Transverse colon (tissue), 3 donors: ENCODE measurements at regions not wholly inside any gene's neighbourhood (a gene's known extent, or its start where the extent isn't known, plus 50 kb on each side); places are given as distances from the start of the nearest gene placed in this dataset.

Experiments
- EP300 ChIP-seq: sonication (generic); formaldehyde crosslinking; IDR thresholded peaks from one replicate; pipeline ENCODE4 v1.6.1; 2017; ENCODE audit warnings: antibody characterized with exemption, low read depth
- POLR2AphosphoS5 ChIP-seq, 3 donors: sonication (generic); formaldehyde crosslinking; IDR thresholded peaks; one replicate each; pipeline ENCODE4 v1.6.1; 2016; ENCODE audit warnings: antibody characterized with exemption in 3 of 3

DNA sequence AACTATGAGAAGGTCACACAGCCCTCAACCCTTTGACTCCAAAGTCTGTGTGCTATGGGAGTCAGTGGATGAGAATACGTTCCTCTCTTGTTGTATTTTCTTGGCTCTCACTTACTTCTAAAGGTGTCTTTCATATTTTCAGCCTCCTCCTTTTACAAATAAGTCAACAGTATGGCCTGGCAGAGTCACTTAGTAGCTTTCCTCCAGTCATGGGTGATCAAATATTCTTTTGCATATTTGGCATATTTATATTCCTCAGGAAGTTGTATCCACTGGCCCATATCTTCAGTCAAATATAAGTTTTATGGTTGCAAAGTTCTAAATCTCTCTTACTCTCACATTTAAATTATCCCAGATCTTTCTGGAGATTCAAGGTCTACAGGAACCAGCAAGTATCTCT, 327.5 kb downstream of the ETS1 start:
- TF ChIP-seq EP300 (no peak), POLR2AphosphoS5 (IDR thresholded peaks at IDR 0.05) (no peak)
